GM12878 (cell line): ENCODE measurements at regions not wholly inside any gene's neighbourhood (a gene's known extent, or its start where the extent isn't known, plus 50 kb on each side); places are given as distances from the start of the nearest gene placed in this dataset.

Experiments
- ATAC-seq: fragments of 200-7000 bp; cut with Tn5 transposase; 3 replicates; pipeline ENCODE4 v1.9.1; 2020; ENCODE audit warnings: mild to moderate bottlenecking, moderate library complexity
- BruUV-seq: library from RNA; stranded (reverse); fragments of 400-500 nt; replicated peaks from 2 replicates; lab custom pipeline; 2021; lab: Mats Ljungman, UMichigan
- CTCF ChIA-PET: fragments of 300-600 bp; sonication (Branson Sonifier 250); formaldehyde crosslinking; extraction: SDS; loops from one replicate; lab custom pipeline; 2021; ENCODE audit warnings: inconsistent platforms; lab: Yijun Ruan, JAX
- POLR2A ChIA-PET: fragments of 350-600 bp; formaldehyde crosslinking; extraction: SDS; loops from one replicate; lab custom pipeline; 2021; ENCODE audit warnings: inconsistent platforms; lab: Charles Lee
- RAD21 ChIA-PET: fragments of 300-600 bp; sonication (Branson Sonifier 250); formaldehyde crosslinking; loops from one replicate; lab custom pipeline; 2023; ENCODE audit warnings: antibody characterized with exemption; ENCODE audit not compliant: unreplicated experiment; lab: Charles Lee
- SMC1A ChIA-PET: fragments of 300-600 bp; sonication (Branson Sonifier 250); formaldehyde crosslinking; loops from one replicate; lab custom pipeline; 2023; ENCODE audit not compliant: unreplicated experiment, uncharacterized antibody; lab: Charles Lee
- DNase-seq: peaks from one replicate; pipeline ENCODE4 v3.0.0-alpha.2; 2011; ENCODE audit warnings: low read depth, low spot score
- FAIRE-seq: peaks from 3 replicates; lab custom pipeline; 2011; peaks lifted over from hg19 to GRCh38; lab: Jason Lieb, UNC
- H2AFZ ChIP-seq: 2 replicates; pipeline ENCODE4 v1.6.0; 2011; ENCODE audit warnings: low read depth, low read length, control low read depth; ENCODE audit not compliant: control insufficient read depth
- H3K27ac ChIP-seq: 2 replicates; pipeline ENCODE4 v1.5.1; 2011; ENCODE audit warnings: control low read depth; ENCODE audit not compliant: control insufficient read depth, insufficient read depth
- H3K27me3 ChIP-seq, 2 experiments: replicated peaks in 1 of 2; 2 replicates each; pipeline versions ENCODE4 v1.6.0 to v1.6.1; 2011; ENCODE audit warnings: low read length in 1 of 2; ENCODE audit not compliant: control insufficient read depth in 2 of 2, insufficient read depth in 2 of 2
- H3K36me3 ChIP-seq, 2 experiments: 2 replicates each; pipeline ENCODE4 v1.5.1; 2011; ENCODE audit warnings: low read length in 1 of 2; ENCODE audit not compliant: control insufficient read depth in 2 of 2, insufficient read depth in 2 of 2
- H3K4me1 ChIP-seq: 2 replicates; pipeline ENCODE4 v1.6.1; 2011; ENCODE audit warnings: mild to moderate bottlenecking, low read length, moderate library complexity, mixed read lengths; ENCODE audit not compliant: control insufficient read depth, insufficient read depth
- H3K4me2 ChIP-seq: 2 replicates; pipeline ENCODE4 v1.6.0; 2011; ENCODE audit warnings: control low read depth; ENCODE audit not compliant: control insufficient read depth, insufficient read depth
- H3K4me3 ChIP-seq: fragments of 200-600 bp; sonication (generic); 2 replicates; pipeline ENCODE4 v1.5.1; 2016
- H3K79me2 ChIP-seq: 2 replicates; pipeline ENCODE4 v1.6.0; 2011; ENCODE audit warnings: low read length; ENCODE audit not compliant: control insufficient read depth, insufficient read depth
- H3K9ac ChIP-seq: 2 replicates; pipeline ENCODE4 v1.8.0; 2011; ENCODE audit warnings: low read length, control low read depth, mixed read lengths; ENCODE audit not compliant: control insufficient read depth, insufficient read depth
- H3K9me3 ChIP-seq: replicated peaks from 3 replicates; pipeline ENCODE4 v1.5.1; 2011; ENCODE audit warnings: mild to moderate bottlenecking, low read length; ENCODE audit not compliant: control insufficient read depth, insufficient read depth
- H4K20me1 ChIP-seq: 2 replicates; pipeline ENCODE4 v1.6.0; 2011; ENCODE audit not compliant: control insufficient read depth, insufficient read depth
- CREB1 ChIP-seq: IDR thresholded peaks from 2 replicates; pipeline ENCODE4 v1.6.1; 2012; ENCODE audit warnings: low read depth, mild to moderate bottlenecking, inconsistent platforms
- E4F1 ChIP-seq: fragments of 450-650 bp; IDR thresholded peaks from 2 replicates; pipeline ENCODE4 v1.6.1; 2018; ENCODE audit warnings: borderline replicate concordance, mild to moderate bottlenecking; ENCODE audit not compliant: partially characterized antibody
- ETV6 ChIP-seq, 2 experiments: fragments of 450-650 bp in 1 of 2; IDR thresholded peaks in 1 of 2; conservative IDR thresholded peaks in 1 of 2; 2 replicates each; pipeline ENCODE4 v1.6.1; 2014; ENCODE audit warnings: antibody characterized with exemption in 1 of 2, borderline replicate concordance in 1 of 2, low read depth in 1 of 2, mild to moderate bottlenecking in 1 of 2, moderate library complexity in 1 of 2
- HDGF ChIP-seq: fragments of 450-650 bp; IDR thresholded peaks from 2 replicates; pipeline ENCODE4 v1.6.1; 2016; ENCODE audit warnings: antibody characterized with exemption
- IRF3 ChIP-seq: fragments of 450-650 bp; IDR thresholded peaks from 2 replicates; pipeline ENCODE4 v1.6.1; 2014; ENCODE audit warnings: mild to moderate bottlenecking
- MYC ChIP-seq: IDR thresholded peaks from 2 replicates; pipeline ENCODE4 v1.6.1; 2011; ENCODE audit warnings: mild to moderate bottlenecking, low read length, moderate library complexity, inconsistent platforms; ENCODE audit not compliant: insufficient read depth, insufficient replicate concordance, insufficient read length, severe bottlenecking
- NFXL1 ChIP-seq: fragments of 450-650 bp; IDR thresholded peaks from 2 replicates; pipeline ENCODE4 v1.6.1; 2017; ENCODE audit warnings: antibody characterized with exemption, mild to moderate bottlenecking, borderline replicate concordance
- NRF1 ChIP-seq: conservative IDR thresholded peaks from 2 replicates; pipeline ENCODE4 v1.6.1; 2011; ENCODE audit warnings: mild to moderate bottlenecking, low read depth, low read length, improper control_type of control experiment
- PBX3 ChIP-seq: IDR thresholded peaks from 2 replicates; pipeline ENCODE4 v1.6.1; 2011; ENCODE audit warnings: mild to moderate bottlenecking, low read depth, low read length, moderate library complexity; ENCODE audit not compliant: insufficient replicate concordance
- PML ChIP-seq: IDR thresholded peaks from 2 replicates; pipeline ENCODE4 v1.6.1; 2012; ENCODE audit warnings: low read length, inconsistent platforms
- REST ChIP-seq: IDR thresholded peaks from 2 replicates; pipeline ENCODE4 v1.6.1; 2012; ENCODE audit warnings: mild to moderate bottlenecking, low read depth, low read length
- SMAD1 ChIP-seq: fragments of 450-650 bp; IDR thresholded peaks from 2 replicates; pipeline ENCODE4 v1.6.1; 2018; ENCODE audit warnings: mild to moderate bottlenecking, low read depth; ENCODE audit not compliant: partially characterized antibody
- ZNF207 ChIP-seq: fragments of 450-650 bp; IDR thresholded peaks from 2 replicates; pipeline ENCODE4 v1.6.1; 2014; ENCODE audit warnings: antibody characterized with exemption, mild to moderate bottlenecking, borderline replicate concordance
- ZNF24 ChIP-seq: fragments of 450-650 bp; IDR thresholded peaks from 2 replicates; pipeline ENCODE4 v1.6.1; 2017; ENCODE audit warnings: antibody characterized with exemption, mild to moderate bottlenecking
- ZNF274 ChIP-seq: IDR thresholded peaks from one replicate; pipeline ENCODE4 v1.8.0; 2011; ENCODE audit not compliant: insufficient read length, insufficient read depth
- WGBS: methylation state at CpG from one replicate; pipeline ENCODE4 v1.1.6; 2016; ENCODE audit warnings: low lambda C conversion rate; ENCODE audit not compliant: insufficient replicate concordance, insufficient coverage; ENCODE audit errors: missing lambda C conversion rate; 5-methylcytosine and 5-hydroxymethylcytosine counted together
- in situ Hi-C: fragments of 300-500 bp; cut with MboI; formaldehyde crosslinking; loops from 9 replicates; pipeline ENCODE4 v1.14.3; 2018; ENCODE audit warnings: mixed read lengths
- intact Hi-C: fragments of 100-400 bp; cut with micrococcal nuclease; formaldehyde crosslinking; loops from one replicate; pipeline ENCODE4 v1.14.2; 2022; ENCODE audit not compliant: unreplicated experiment

- H3K9ac ChIP-seq: no peak overlapping the region
- POLR2A ChIA-PET: no interaction called here
- SMC1A ChIA-PET: no interaction called here
- no peak overlapping the region for H3K4me2 ChIP-seq
- H3K27ac ChIP-seq: no peak overlapping the region
- ATAC-seq (no peak), DNase-seq (no peak), FAIRE-seq (no peak)
- no peaks in the 10 kb centered on the region for H3K9me3 ChIP-seq
- BruUV-seq: no TSS peak
- H3K27me3 ChIP-seq: no peaks in the 10 kb centered on the region
- in situ Hi-C loops (no loop called here), intact Hi-C loops (no loop called here)
- H3K4me3 ChIP-seq: no peak overlapping the region
- H3K79me2 ChIP-seq: no peaks in the 10 kb centered on the region
- CTCF ChIA-PET: no interaction called here
- RAD21 ChIA-PET: no interaction called here
- no peak overlapping the region for H2AFZ ChIP-seq
- 20% methylated on average over 6 of the region's 6 CpGs for WGBS
- TF ChIP-seq NRF1: no peak
- no peak for TF ChIP-seq SMAD1
- no peak for TF ChIP-seq IRF3
- TF ChIP-seq PML: no peak
- no peak for TF ChIP-seq ZNF24
- no peak for TF ChIP-seq HDGF
- TF ChIP-seq CREB1: no peak
- TF ChIP-seq NFXL1: no peak
- no peak for TF ChIP-seq ZNF274
- TF ChIP-seq ZNF207: no peak
- TF ChIP-seq E4F1: no peak
- TF ChIP-seq MYC: no peak
- no peak for TF ChIP-seq PBX3
- no peak for TF ChIP-seq REST
- TF ChIP-seq ETV6 (conservative IDR thresholded peaks at IDR 0.05 in 1 of 2, IDR thresholded peaks at IDR 0.05 in 1 of 2; ENCODE audit: borderline replicate concordance in 1 of 2, low read depth in 1 of 2): no peak
- no peaks in the 10 kb centered on the region for H3K4me1 ChIP-seq
- no peaks in the 10 kb centered on the region for H4K20me1 ChIP-seq
- no peaks in the 10 kb centered on the region for H3K36me3 ChIP-seq
Observed at GRCh38 chr20:40463171-40463570, 225.9 kb downstream of the MAFB start.
